Right ventricle myocardium superior (tissue), 1 donor: ENCODE measurements at regions not wholly inside any gene's neighbourhood (a gene's known extent, or its start where the extent isn't known, plus 50 kb on each side); places are given as distances from the start of the nearest gene placed in this dataset.
"Not testable (repeated sequence)": the region's sequence is repeated elsewhere in the genome, so short reads cannot be mapped to it uniquely, and the experiment has no call there.

ENCODE experiments used
- ATAC-seq: fragments of 200-7000 bp; cut with Tn5 transposase; one replicate; pipeline ENCODE4 v1.9.1; 2020; ENCODE audit warnings: mild to moderate bottlenecking; ENCODE audit not compliant: poor library complexity
- DNase-seq: peaks from one replicate; pipeline ENCODE4 v3.0.0-alpha.2; 2020
- intact Hi-C: fragments of 100-400 bp; cut with DNase I; formaldehyde crosslinking; loops from one replicate; pipeline ENCODE4 v1.11.2; 2022
- donor health status: DM: no; HTN: yes; CAD: no; lungs with severe emphysema.

GRCh38 chr1:229846351-229846750 lies 220.3 kb downstream of the URB2 start:
- intact Hi-C loops = no loop called here
- no peak for ATAC-seq
- DNase-seq = no peak

- intact Hi-C loops = no loop called here
- no peak for DNase-seq
- no peak for ATAC-seq
These were observed 218.0 kb upstream of the GALNT2 start for GRCh38 chr1:229848752-229849677.

- ATAC-seq (no peak), DNase-seq (no peak)
- intact Hi-C loops = no loop called here
These were observed 215.5 kb upstream of the GALNT2 start for GRCh38 chr1:229851511-229851910.

- DNase-seq (no peak), ATAC-seq (no peak)
- intact Hi-C loops = no loop called here
These were observed 213.3 kb upstream of the GALNT2 start for GRCh38 chr1:229853751-229854150.

GRCh38 chr1:229854620-229855019 lies 212.4 kb upstream of the GALNT2 start:
- intact Hi-C loops = no loop called here
- no peak for DNase-seq
- no peak for ATAC-seq

- DNase-seq (no peak), ATAC-seq (no peak)
- intact Hi-C loops = no loop called here
These were observed 210.9 kb upstream of the GALNT2 start for GRCh38 chr1:229856009-229856650.

GRCh38 chr1:229857585-229857984 lies 209.5 kb upstream of the GALNT2 start:
- no peak for DNase-seq
- intact Hi-C loops = no loop called here
- ATAC-seq = no peak

GRCh38 chr1:229859026-229859425 lies 208.0 kb upstream of the GALNT2 start:
- ATAC-seq (no peak), DNase-seq (no peak)
- intact Hi-C loops = no loop called here

- DNase-seq (no peak), ATAC-seq (no peak)
- intact Hi-C loops = no loop called here
These were observed 206.1 kb upstream of the GALNT2 start for GRCh38 chr1:229860926-229861325.

GRCh38 chr1:229862017-229862774 lies 204.8 kb upstream of the GALNT2 start:
- DNase-seq (no peak), ATAC-seq (no peak)
- intact Hi-C loops = no loop called here

- ATAC-seq = peak; percentile 92
- intact Hi-C loops = no loop called here
- peak; percentile 56 for DNase-seq
These were observed 203.1 kb upstream of the GALNT2 start for GRCh38 chr1:229863651-229864545.

- no peak for DNase-seq
- intact Hi-C loops = no loop called here
- ATAC-seq = peak; percentile 7
These were observed 202.3 kb upstream of the GALNT2 start for GRCh38 chr1:229864686-229865230.

GRCh38 chr1:229865321-229865720 lies 201.7 kb upstream of the GALNT2 start:
- DNase-seq, intact Hi-C loops, ATAC-seq: not testable (repeated sequence)

- DNase-seq (no peak), ATAC-seq (no peak)
- intact Hi-C loops = no loop called here
These were observed 199.3 kb upstream of the GALNT2 start for GRCh38 chr1:229867726-229868125.

- DNase-seq (no peak), ATAC-seq (no peak)
- intact Hi-C loops = no loop called here
These were observed 197.8 kb upstream of the GALNT2 start for GRCh38 chr1:229869240-229869639.

- no peak for ATAC-seq
- intact Hi-C loops = no loop called here
- no peak for DNase-seq
These were observed 197.4 kb upstream of the GALNT2 start for GRCh38 chr1:229869687-229870086.

- intact Hi-C loops = no loop called here
- no peak for DNase-seq
- ATAC-seq = peak; percentile 35
These were observed 196.7 kb upstream of the GALNT2 start for GRCh38 chr1:229870381-229870780.

- DNase-seq (no peak), ATAC-seq (no peak)
- intact Hi-C loops = no loop called here
These were observed 195.9 kb upstream of the GALNT2 start for GRCh38 chr1:229871078-229871676.
